GM19240 (cell line): ENCODE measurements at regions not wholly inside any gene's neighbourhood (a gene's known extent, or its start where the extent isn't known, plus 50 kb on each side); places are given as distances from the start of the nearest gene placed in this dataset.
A peak's percentile ranks its signal among the peaks of the same experiment; 100 is the strongest.

Experiments
- DNase-seq: peaks from one replicate; pipeline ENCODE4 v3.0.0; 2011; ENCODE audit warnings: low spot score; ENCODE audit not compliant: insufficient read length

DNA sequence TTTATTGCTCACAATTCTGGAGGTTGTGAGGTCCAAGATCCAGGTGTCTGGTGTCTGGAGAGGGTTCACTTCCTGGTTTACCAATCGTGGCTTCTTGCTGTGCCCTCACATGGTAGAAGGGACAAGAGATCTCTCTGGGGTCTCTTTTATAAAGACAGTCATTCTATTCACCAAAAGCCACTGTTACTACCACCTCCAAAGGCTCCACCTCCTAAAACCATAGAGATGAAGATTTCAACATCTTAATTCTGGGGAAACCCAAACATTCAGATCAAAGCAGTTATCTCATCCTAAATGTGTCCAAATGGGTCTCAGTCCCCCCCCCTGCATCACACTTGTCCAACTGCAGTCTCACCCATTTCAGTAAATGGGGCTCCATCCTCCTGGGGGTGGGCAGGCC, 132.9 kb upstream of the XYLT1 start:
- no peak for DNase-seq

DNA sequence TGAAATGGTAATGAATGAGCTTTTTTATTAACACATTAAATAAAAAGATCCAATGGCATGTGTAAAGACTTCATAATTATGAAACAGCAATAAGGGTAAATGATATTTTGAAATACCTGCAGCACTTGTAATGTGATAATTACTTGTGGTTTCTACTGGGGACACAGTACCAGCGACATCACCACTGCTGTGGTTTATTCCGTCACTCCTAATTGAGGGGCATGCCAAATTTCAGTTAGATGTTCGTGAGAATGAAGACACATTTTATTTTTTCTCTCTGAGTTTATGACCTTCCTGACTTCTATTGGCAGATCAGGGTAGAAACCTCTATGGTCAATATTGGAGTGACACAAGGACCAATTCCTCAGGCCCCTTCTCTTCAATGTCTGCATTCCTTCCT, 131.9 kb upstream of the XYLT1 start:
- DNase-seq, result no peak

DNA sequence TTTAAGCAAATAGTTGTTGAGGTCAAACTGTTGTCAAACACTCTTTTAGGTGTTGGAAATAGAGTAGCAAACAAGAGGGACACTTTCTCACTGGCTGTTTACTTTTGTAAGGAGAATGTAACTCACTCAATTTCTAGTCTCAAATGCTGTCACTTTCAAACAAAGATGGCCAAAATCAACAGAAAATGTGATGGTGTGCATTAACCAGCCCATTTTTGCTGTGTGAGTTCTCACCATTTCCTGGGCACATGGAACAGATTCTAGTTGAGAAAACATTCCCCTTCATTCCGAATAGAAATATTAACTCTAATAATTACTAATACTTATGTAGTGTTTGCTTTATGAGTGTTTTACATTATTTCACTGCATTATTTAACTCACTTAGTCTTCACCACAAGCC, 128.2 kb upstream of the XYLT1 start:
- no peak for DNase-seq

DNA sequence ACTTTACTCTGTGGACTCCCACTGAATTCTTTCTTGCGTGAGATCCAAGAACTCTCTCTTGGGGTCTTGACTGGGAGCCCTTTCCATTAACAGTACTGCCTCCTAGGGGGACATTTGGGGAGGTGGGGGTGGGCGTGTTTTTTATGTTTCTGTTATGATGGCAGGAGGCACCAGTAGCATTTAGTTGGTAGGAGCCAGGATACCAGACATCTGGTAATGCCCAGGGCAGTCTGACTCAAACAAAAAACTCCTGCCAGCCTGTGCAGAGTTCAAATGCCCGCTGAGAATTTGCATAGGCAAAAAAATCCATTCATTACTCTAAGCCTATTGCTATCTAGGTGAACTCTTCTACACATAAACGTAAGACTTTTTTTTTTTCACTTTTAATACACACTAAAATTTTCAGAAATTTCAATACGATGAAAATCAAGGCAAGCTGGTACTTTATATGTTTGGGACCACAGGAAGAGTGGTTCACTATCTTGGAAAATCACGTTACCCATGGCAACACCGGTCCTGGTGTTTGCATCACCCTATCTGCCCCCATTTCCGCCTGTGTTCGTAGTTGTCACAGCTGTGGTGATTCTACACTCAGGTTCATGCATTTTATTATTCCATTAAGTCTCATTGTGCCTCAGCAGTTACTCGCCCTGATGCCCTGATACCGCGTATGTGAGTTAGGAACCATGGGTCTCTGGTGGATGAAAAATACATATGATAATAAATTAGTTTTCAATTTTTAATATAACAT, 121.1 kb upstream of the XYLT1 start:
- no peak for DNase-seq

DNA sequence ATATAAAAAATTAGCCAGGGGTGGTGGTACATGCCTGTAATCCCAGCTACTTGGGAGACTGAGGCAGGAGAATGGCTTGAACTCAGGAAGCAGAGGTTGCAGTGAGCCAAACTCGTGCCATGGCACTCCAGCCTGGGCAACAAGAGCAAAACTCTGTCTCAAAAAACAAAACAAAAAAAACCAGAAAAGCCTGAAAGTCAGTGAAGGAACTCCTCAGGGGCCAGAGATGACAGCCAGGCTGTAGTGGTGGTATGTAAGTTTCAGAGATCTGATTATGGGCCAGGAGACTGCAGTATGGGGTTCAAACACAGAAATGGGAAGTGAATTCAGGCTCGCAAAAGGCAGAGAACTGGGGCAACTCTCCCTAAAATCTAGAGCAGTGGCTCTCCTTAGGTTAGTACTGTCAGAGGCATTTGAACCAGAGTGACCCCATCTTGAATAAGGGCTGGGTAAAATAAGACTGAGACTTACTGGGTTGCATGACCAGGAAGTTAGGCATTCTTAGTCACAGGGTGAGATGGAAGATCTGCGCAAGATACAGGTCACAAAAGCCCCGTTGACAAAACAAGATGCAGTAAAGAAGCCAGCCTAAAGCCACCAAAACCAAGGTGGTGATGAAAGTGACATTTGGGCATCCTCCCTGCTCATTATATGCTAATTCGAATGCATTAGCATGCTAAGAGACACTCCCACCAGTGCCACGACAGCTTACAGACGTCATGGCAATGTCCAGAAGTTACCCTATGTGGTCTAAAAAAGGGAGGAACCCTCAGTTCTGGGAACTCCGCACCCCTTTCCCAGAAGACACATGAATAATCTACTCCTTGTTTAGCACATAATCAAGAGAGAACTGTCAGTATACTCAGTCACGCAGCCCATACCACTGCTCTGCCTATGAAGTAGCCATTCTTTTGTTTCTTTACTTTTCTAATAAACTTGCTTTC, 120.2 kb upstream of the XYLT1 start:
- no peak for DNase-seq

DNA sequence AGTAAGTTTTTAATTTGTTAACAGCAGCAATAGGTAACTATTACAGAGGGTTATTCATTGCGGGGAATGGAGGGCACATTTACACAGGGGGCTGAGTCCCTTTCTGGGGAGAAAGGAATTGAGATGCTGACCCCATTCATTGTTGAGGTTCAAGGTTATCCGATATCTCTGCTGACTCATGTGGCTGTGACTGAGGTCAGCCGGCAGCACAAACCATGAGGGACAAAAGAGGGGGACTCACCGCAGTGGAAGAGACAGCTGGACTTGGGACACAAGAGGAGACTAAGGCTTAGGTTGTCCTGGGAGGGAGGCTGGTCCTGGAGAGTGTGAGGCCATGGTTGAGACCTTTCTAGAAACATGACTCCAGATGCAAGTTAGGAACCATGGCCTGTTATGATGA, 119.1 kb upstream of the XYLT1 start:
- DNase-seq, result no peak

DNA sequence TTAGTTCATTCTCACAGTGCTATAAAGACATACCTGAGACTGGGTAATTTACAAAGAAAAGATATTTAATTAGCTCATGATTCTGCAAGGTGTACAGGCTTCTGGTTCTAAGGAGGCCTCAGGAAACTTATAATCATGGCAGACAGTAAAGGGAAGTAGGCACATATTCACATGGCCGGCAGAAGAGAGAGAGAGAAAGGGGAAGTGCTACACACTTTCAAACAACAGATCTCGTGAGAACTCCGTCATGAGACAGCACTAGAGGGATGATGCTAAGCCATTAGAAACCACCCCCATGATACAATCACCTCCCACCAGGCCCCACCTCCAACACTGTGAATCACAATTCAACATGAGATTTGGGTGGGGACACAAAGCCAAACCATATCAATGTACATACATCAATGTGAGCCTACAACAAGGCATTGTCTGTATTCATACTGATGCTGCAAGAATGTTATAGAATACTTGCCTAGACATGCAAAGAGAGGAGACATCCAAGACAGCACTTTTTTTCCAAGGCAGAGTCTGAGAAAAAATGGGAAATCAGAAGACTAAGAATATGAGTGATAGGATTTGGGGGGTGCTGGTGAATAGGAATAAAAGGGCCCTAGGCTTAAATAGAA, 114.8 kb upstream of the XYLT1 start:
- no peak for DNase-seq

DNA sequence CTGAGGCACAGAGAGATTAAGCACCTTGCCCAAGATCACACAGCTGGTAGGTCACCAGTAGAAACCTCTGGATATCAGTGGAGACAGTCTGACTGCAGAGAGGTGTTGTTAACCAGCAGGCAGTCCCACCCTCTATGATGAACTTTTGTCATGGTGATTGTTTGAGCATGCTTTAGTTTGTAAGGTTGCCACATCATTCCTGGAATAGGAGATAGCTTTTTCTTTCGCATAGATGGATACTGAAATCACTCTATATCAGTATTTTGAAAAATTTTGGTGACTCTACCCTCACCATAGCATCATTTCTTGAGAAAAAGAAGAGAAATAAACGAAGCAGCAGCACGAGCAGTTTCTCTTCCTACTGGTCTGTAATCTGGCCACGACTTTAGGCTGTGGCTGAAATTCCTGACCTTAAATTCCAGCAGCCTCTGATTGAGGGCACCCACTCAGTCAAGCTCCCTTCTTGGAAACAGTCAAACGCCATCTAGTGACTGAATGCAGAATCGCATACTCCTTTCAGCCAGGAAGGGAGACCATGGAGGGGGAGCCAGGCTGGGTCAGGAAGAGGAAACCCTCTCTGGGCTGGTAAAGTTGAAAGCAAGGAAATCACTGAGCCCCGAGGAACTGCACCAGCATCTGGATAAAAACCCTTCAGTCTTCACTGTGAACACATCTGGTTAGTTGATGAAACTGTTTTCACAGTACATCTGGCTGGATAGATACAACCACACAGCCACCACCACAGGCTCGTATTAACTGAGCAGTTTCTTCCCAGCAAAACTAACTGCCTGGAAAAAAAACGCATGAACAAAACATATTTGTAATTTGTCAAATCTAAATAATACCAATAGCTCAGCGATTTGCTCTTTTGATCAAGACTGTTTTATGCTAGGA, 108.5 kb upstream of the XYLT1 start:
- peak; percentile 59 for DNase-seq

DNA sequence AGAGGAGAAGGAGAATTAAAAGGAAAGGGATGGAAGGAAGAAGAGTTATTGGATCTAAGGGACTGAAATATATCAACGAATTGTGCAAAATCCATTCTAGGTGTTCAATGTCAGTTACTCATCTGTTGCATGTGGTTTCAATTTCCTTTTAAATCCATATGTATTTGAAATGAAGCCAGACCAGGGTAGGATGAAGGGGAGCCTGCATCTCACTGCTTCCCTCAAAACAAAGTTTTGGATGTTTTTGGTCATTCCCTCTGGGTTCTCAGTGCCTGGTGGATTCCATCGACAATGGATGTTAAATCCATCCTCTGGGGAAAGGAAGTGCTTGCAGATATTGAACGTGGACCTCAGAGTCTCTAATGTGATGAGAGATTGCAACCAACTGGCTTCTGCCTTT, 103.5 kb upstream of the XYLT1 start:
- no peak for DNase-seq

DNA sequence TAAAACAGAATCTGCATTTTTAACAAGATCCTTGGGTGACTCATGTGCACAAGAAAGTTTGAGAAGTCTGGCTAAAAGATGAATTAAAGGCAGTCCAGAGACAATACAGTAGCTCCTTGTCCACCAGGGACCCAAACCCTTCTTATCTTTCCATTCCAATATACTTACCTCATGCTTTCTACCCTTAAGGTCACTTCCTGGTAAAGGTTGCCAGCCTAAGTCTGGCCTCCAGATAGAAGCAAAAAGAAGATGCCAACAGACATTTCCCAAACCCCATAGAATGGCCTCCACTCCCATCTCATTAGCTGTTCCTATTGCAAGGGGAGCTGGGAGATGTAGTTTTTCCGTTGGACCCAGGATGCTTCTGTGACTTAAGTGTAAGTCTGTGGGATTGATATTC, 101.4 kb upstream of the XYLT1 start:
- no peak for DNase-seq

DNA sequence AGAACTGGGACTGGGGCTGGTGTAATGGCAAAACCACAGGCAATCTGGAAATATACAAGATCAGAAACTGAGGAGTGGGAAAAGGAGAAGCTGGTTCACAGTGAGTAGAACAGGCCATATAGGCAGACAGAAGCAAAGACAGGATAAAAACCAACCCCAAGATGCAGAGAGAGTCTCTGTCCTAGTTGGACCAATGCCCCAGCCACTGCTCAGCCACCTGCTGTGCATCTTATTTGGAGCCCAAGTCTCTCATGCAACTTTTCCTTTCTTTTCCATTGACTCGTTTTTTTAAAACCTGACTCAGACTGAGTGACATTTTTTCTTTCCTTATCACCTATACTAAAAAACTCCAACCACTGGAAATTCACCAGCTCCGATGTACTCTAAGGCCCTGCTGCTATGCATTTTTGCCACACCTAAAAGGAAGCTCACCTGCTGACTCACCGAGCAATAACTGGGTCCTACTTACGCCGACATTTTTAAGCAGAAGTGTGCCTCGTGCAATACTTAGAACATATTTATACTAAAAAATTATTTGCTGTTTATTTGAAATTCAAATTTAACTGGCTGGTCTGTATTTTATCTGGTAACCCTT, 100.8 kb upstream of the XYLT1 start:
- DNase-seq, result no peak

DNA sequence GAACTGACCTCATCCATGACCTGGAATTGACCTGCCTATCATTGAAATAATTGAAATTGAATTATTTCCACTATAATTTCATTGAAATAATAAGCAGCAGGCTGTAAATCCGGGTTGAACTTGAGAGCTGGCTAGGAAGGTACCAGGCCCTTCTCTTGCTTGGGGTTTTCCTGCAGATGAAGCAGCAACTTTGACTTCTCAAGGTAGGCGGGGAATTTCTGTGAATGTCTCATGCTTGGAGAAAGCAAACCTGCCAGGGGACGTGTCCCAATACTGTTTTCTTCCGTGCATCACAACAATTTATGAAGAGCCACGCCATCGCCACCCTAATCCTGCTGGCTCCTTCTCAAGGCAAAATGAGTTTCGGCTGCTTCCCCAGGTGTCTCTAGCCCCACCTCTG, 97.5 kb upstream of the XYLT1 start:
- no peak for DNase-seq

DNA sequence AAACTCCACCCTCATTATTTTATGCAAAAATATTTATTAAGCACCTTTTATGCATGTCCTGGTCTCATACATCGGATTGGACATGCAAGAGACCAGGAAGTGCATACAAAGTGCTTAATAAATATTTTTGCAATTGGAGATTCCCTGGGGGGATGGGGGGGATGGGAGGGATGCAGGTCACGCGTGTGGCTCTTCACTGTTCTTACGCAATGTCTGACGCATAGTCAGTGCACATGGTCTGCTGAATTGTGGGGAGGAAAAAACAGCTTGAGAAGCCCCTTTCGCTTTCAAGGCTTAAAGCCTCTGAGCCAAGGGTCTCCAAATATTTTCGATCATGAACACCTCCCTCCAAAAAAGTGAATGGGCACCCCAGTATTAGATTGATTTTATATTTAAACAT, 96.7 kb upstream of the XYLT1 start:
- no peak for DNase-seq

DNA sequence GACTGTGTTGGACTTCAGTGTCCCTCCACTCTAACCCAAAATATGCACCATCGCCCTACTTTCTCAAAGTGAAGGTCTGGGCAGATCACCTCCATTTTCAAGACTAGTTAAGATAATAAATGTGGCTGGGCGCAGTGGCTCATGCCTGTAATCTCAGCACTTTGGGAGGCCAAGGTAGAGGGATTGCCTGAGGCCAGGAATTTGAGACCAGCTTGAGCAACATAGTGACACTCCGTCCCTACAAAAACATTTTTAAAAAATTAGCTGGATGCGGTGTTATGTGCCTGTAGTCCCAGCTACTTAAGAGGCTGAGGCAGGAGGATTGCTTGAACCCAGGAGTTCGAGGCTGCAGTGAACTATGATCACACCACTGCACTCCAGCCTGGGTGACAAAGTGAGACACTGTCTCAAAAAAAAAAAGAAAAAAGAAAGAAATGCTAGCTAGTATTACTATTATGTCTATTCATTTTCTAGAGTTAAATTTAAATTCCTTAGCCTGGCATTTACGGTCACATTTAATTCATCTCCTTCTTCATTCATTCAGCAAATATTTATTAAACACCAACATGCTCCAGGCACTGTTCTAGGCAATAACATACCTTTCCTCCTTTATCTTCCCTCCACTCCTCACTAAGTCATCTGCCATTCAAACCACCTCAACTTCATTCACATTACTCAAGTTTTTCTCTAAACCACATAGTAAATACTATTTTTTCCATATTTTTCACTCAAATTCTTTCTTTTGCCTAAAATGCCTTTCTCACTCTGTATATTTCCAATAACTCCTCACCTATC, 96.1 kb upstream of the XYLT1 start:
- DNase-seq, result no peak

DNA sequence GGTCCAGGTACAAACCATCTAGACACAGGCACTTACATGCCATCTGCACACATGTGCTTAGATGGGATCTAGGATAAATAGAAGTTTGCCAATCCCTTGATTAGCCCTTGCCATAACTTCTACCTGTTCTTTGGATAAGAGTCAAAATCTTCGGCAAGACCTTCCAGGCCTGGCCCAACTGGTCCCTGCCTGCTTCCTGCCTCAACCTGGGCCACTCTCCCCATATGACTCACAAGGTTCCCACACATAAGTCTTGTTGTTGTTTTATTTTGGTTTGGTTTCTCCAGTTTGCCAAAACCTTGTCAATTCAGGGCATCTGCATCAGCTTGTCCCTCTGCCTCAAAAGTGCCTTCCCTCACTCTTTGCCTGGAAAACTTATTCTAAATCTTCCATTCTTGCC, 95.3 kb upstream of the XYLT1 start:
- no peak for DNase-seq

DNA sequence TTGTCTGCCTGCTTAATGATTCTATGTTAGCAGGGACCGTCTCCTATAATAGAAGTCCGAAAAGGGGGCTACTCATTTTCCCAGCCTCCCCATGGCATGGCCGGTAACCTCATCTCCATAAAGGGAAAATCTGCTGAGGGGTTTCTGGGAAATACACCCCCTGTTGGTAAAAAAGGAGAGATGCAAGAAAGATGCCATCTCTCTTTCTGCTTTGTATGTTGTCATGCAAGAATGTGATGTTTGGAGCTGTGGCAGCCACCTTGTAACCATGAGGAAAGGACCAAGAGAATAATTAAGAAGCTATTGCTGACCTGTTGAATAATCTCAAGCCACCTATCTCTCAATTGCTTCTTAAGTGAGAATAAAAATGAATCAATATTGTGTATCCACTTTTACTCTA, 94.8 kb upstream of the XYLT1 start:
- DNase-seq, result no peak

DNA sequence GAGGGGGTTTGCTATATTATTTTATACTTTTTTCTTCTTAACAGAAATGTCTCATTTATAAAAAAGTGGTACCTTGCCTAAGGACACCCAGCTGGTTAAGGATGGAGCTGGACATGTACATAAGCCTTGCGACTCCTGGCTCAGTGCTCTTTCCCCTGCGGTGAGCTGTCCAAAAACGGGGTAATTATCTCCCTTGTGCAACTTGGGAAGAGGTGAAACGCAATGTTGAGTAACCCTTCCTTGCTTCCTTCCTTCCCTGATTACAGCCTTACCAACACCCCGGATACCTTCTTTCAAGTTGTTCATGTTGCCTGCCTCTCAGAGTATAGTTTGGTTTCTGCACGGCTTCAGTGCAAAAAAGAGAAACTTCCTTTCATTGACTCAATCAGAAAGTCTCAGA, 94.1 kb upstream of the XYLT1 start:
- DNase-seq, result no peak

DNA sequence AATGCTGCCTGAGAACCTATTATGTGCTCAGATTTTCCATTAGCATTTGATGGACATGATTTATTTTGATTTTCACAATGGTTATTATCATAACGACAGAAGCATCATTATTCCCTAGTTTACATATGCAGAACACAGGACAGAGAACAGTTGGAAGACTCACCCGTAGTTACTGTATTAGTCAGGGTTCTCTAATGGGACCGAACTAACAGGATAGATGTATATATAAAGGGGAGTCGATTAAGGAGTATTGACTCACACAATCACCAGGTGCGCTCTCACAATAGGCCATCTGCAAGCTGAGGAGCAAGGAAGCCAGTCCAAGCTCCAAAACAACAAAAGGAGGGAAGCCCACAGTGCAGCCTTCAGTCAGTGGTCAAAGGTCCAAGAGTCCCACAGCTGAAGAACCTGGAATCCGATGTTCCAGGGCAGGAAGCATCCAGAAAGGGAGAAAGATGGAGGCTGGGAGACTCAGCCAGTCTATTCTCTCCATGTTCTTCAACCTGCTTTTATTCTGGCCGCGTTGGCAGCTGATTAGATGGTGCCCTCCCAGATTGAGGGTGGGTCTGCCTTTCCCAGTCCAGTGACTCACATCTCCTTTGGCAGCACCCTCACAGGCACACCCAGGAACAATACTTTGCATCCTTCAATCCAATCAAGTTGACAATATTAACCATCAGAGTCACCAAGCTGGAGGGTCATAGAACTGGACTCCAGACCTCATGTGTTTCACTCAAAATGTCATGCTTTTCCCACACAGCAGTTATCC, 92.7 kb upstream of the XYLT1 start:
- no peak for DNase-seq

DNA sequence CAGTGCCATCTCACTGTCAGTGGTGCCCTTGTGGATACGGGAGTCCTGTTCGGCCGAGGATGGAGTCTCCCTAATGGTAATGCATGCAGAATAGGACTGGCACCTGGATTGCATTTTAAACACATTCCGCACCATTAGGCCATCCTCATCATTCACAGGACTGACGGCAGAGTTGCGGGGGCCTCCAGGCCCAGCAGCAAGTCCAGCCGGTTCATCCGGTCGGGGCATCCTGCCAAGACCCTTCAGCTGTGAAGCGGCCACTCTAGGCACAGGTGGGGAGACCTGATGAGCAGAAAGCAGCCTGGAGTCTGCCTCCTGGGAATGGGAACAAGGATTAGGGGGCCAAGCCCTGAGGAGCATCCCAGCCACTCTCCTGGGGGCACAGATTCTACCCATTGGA, 90.3 kb upstream of the XYLT1 start:
- DNase-seq, result no peak
